Activated CD8-positive, alpha-beta T cell treated with anti-CD3 and anti-CD28 coated beads, Interleukin-2, amount 10 ng/mL, durations not matched to agents 7 days and 5 days (primary cell): ENCODE measurements at regions not wholly inside any gene's neighbourhood (a gene's known extent, or its start where the extent isn't known, plus 50 kb on each side); places are given as distances from the start of the nearest gene placed in this dataset.
"Not testable (repeated sequence)": the region's sequence is repeated elsewhere in the genome, so short reads cannot be mapped to it uniquely, and the experiment has no call there.

Source experiments
- ATAC-seq: fragments of 150-1000 bp; cut with Tn5 transposase; one replicate; pipeline ENCODE4 v1.10.0; 2021; ENCODE audit warnings: moderate library complexity
- CTCF ChIA-PET: fragments of 350-600 bp; sonication (Branson Sonifier 250); formaldehyde crosslinking; loops from one replicate; lab custom pipeline; 2021; ENCODE audit warnings: antibody characterized with exemption; lab: Charles Lee
- POLR2A ChIA-PET: fragments of 350-600 bp; sonication (Branson Sonifier 250); formaldehyde crosslinking; loops from one replicate; lab custom pipeline; 2021; ENCODE audit warnings: antibody characterized with exemption; lab: Charles Lee
- DNase-seq: peaks from one replicate; pipeline ENCODE4 v3.0.0-alpha.2; 2020
- H3K27ac Mint-ChIP-seq: one replicate; pipeline ENCODE4 v1.8.0; 2021; ENCODE audit warnings: mild to moderate bottlenecking, mixed read lengths
- H3K27me3 Mint-ChIP-seq: one replicate; pipeline ENCODE4 v1.8.0; 2021; ENCODE audit warnings: low read depth, mixed read lengths
- H3K36me3 Mint-ChIP-seq: one replicate; pipeline ENCODE4 v1.8.0; 2021; ENCODE audit warnings: low read depth, mixed read lengths
- H3K4me1 Mint-ChIP-seq: one replicate; pipeline ENCODE4 v1.8.0; 2021; ENCODE audit warnings: low read depth, mixed read lengths
- H3K4me3 Mint-ChIP-seq: one replicate; pipeline ENCODE4 v1.8.0; 2021; ENCODE audit warnings: mild to moderate bottlenecking, mixed read lengths
- H3K9me3 Mint-ChIP-seq: one replicate; pipeline ENCODE4 v1.8.0; 2022; ENCODE audit warnings: mixed read lengths; ENCODE audit not compliant: insufficient read depth

DNA sequence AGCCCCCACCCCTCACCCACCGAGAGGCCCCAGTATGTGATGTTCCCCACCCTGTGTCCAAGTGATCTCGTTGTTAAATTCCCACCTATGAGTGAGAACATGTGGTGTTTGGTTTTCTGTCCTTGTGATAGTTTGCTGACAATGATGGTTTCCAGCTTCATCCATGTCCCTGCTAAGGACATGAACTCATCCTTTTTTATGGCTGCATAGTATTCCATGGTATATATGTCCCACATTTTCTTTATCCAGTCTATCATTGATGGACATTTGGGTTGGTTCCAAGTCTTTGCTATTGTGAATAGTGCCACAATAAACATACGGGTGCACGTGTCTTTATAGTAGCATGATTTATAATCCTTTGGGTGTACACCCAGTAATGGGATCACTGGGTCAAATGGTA is 79.2 kb downstream of the PXDC1 start:
- H3K36me3 Mint-ChIP-seq, ATAC-seq, H3K4me3 Mint-ChIP-seq, H3K4me1 Mint-ChIP-seq, POLR2A ChIA-PET, H3K27ac Mint-ChIP-seq, H3K27me3 Mint-ChIP-seq, DNase-seq, H3K9me3 Mint-ChIP-seq, CTCF ChIA-PET: not testable (repeated sequence)

DNA sequence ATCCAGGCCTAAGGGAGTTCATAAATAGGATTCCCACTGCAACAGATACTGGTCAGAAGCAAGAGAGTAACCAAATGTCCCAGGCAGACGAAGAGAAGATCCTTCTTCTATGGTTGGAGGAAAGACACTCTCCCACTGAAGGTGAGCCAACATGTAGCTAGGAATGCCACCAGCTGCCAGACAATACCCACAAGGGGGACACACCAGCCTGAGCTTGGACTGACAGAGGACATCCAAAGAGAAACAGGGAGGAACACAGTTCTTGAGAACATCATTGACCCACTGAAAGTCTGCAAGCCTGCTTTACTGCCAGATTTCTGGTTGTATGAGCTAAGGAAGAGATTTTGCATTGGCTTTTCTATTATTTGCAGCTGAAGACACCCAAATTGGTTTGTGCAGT is 80.1 kb downstream of the PXDC1 start:
- Mint-ChIP-seq H3K27ac (no peak overlapping the region), H3K9me3 (no peaks in the 10 kb centered on the region), H3K4me1 (no peaks in the 10 kb centered on the region), H3K36me3 (no peaks in the 10 kb centered on the region), H3K4me3 (no peak overlapping the region), H3K27me3 (peaks cover 7% of the 10 kb centered on the region)
- ChIA-PET POLR2A (no interaction called here), CTCF (no interaction called here)
- ATAC-seq = no peak
- no peak for DNase-seq

- ChIA-PET POLR2A (no interaction called here), CTCF (no interaction called here)
- H3K4me1 Mint-ChIP-seq = no peaks in the 10 kb centered on the region
- DNase-seq = no peak
- H3K36me3 Mint-ChIP-seq = no peaks in the 10 kb centered on the region
- H3K9me3 Mint-ChIP-seq = no peaks in the 10 kb centered on the region
- H3K4me3 Mint-ChIP-seq = no peak overlapping the region
- H3K27me3 Mint-ChIP-seq = peaks cover 4% of the 10 kb centered on the region
- H3K27ac Mint-ChIP-seq = no peak overlapping the region
- ATAC-seq = no peak
Measured at GRCh38 chr6:3670356-3670755, 81.2 kb downstream of the PXDC1 start.

- Mint-ChIP-seq H3K4me1 (no peaks in the 10 kb centered on the region), H3K4me3 (no peak overlapping the region), H3K9me3 (no peaks in the 10 kb centered on the region), H3K36me3 (no peaks in the 10 kb centered on the region), H3K27ac (no peak overlapping the region), H3K27me3 (peaks cover 4% of the 10 kb centered on the region)
- CTCF ChIA-PET = no interaction called here
- no peak for DNase-seq
- POLR2A ChIA-PET = no interaction called here
- ATAC-seq = no peak
Measured at GRCh38 chr6:3669916-3670315, 81.6 kb downstream of the PXDC1 start.

GRCh38 chr6:3665608-3666007 is 85.9 kb downstream of the PXDC1 start:
- DNase-seq (no peak), ATAC-seq (no peak)
- no peak overlapping the region for H3K27ac Mint-ChIP-seq
- no peaks in the 10 kb centered on the region for H3K4me1 Mint-ChIP-seq
- no peak overlapping the region for H3K4me3 Mint-ChIP-seq
- CTCF ChIA-PET = no interaction called here
- no peaks in the 10 kb centered on the region for H3K9me3 Mint-ChIP-seq
- peaks cover 4% of the 10 kb centered on the region for H3K27me3 Mint-ChIP-seq
- H3K36me3 Mint-ChIP-seq = no peaks in the 10 kb centered on the region
- POLR2A ChIA-PET = no interaction called here

- no peaks in the 10 kb centered on the region for H3K36me3 Mint-ChIP-seq
- ChIA-PET POLR2A (no interaction called here), CTCF (no interaction called here)
- H3K27me3 Mint-ChIP-seq = peaks cover 4% of the 10 kb centered on the region
- ATAC-seq (no peak), DNase-seq (no peak)
- H3K4me3 Mint-ChIP-seq = no peak overlapping the region
- no peaks in the 10 kb centered on the region for H3K9me3 Mint-ChIP-seq
- H3K27ac Mint-ChIP-seq = no peak overlapping the region
- no peaks in the 10 kb centered on the region for H3K4me1 Mint-ChIP-seq
Measured at GRCh38 chr6:3664625-3665041, 86.9 kb downstream of the PXDC1 start.

- no peak for DNase-seq
- ChIA-PET CTCF (no interaction called here), POLR2A (no interaction called here)
- H3K9me3 Mint-ChIP-seq = no peaks in the 10 kb centered on the region
- no peak overlapping the region for H3K4me3 Mint-ChIP-seq
- H3K27me3 Mint-ChIP-seq = peaks cover 4% of the 10 kb centered on the region
- no peaks in the 10 kb centered on the region for H3K36me3 Mint-ChIP-seq
- ATAC-seq = no peak
- H3K4me1 Mint-ChIP-seq = no peaks in the 10 kb centered on the region
- H3K27ac Mint-ChIP-seq = no peak overlapping the region
Measured at GRCh38 chr6:3663811-3664210, 87.7 kb downstream of the PXDC1 start.

DNA sequence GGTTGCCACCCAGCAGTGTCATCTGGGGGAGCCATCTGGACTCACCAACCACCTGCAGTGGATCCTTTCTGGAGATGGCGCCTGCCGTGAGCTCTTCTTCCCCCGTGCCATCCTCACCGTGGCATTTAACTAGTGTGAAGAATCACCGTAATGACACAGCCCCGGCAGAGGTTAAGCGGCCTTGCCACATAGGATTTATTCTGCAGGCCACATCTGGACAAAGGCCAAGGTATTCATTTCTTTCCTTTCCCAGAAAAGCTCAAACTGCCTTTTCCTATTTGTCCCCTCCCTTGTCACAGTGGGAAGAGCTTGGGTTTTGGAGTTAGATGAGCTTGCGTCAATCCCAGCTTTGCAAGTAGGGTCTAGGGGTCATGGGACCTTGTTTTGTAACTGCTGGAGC is 88.4 kb downstream of the PXDC1 start:
- POLR2A ChIA-PET = interaction anchor here (0.6 kb wide), 1 partner anchor 49 kb away, joined by 3 read pairs; no protein-coding TSS in a partner anchor
- CTCF ChIA-PET = interaction anchor here (0.5 kb wide), 1 partner anchor 36 kb away, joined by 3 read pairs; no protein-coding TSS in a partner anchor
- DNase-seq = no peak

GRCh38 chr6:3661390-3661789 is 90.1 kb downstream of the PXDC1 start:
- no peak for ATAC-seq
- POLR2A ChIA-PET = interaction anchor here (0.7 kb wide), 1 partner anchor 17 kb away, joined by 3 read pairs; no protein-coding TSS in a partner anchor
- no peaks in the 10 kb centered on the region for H3K36me3 Mint-ChIP-seq
- H3K27ac Mint-ChIP-seq = no peak overlapping the region
- no peaks in the 10 kb centered on the region for H3K9me3 Mint-ChIP-seq
- no peak for DNase-seq
- no peaks in the 10 kb centered on the region for H3K4me1 Mint-ChIP-seq
- CTCF ChIA-PET = no interaction called here
- no peaks in the 10 kb centered on the region for H3K27me3 Mint-ChIP-seq
- no peak overlapping the region for H3K4me3 Mint-ChIP-seq

More for the DNA sequence above, 88.4 kb downstream of the PXDC1 start:
- Mint-ChIP-seq H3K27ac (no peak overlapping the region), H3K9me3 (no peaks in the 10 kb centered on the region), H3K4me1 (no peaks in the 10 kb centered on the region), H3K36me3 (no peaks in the 10 kb centered on the region), H3K27me3 (peaks cover 4% of the 10 kb centered on the region), H3K4me3 (no peak overlapping the region)
- no peak for ATAC-seq

DNA sequence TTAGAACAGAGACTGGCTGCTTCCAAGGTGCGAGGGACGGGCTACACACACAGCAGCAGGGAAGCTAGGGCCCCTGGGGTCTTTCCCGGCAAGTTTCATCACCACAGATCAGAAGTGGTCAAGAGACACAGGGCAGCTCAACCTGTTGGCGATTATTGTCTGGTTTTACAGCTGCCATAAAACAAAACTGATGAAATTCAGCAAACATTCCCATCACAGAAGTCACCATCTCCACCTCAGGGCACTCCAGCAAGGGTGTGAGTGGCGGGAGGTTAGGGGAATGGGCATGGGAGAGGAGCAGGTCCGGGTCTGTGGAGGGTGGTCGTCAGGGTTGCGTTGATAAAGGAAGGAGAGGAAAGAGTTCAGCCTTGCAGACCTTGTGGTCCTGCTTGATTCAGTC is 91.0 kb downstream of the PXDC1 start:
- ChIA-PET POLR2A (no interaction called here), CTCF (interaction anchor here (1.3 kb wide), 1 partner anchor 8 kb away, joined by 3 read pairs; no protein-coding TSS in a partner anchor)
- no peaks in the 10 kb centered on the region for H3K9me3 Mint-ChIP-seq
- no peak overlapping the region for H3K27ac Mint-ChIP-seq
- no peaks in the 10 kb centered on the region for H3K27me3 Mint-ChIP-seq
- H3K36me3 Mint-ChIP-seq = no peaks in the 10 kb centered on the region
- DNase-seq = no peak
- no peak for ATAC-seq
- no peak overlapping the region for H3K4me3 Mint-ChIP-seq
- H3K4me1 Mint-ChIP-seq = no peaks in the 10 kb centered on the region

- no peak for ATAC-seq
- DNase-seq = no peak
- ChIA-PET CTCF (interaction anchor here (1.3 kb wide), 1 partner anchor 8 kb away, joined by 3 read pairs; no protein-coding TSS in a partner anchor), POLR2A (interaction anchor here (0.6 kb wide), 1 partner anchor 416 kb away, joined by 3 read pairs; no protein-coding TSS in a partner anchor)
- Mint-ChIP-seq H3K4me1 (no peaks in the 10 kb centered on the region), H3K4me3 (no peak overlapping the region), H3K9me3 (no peaks in the 10 kb centered on the region), H3K27me3 (no peaks in the 10 kb centered on the region), H3K36me3 (no peaks in the 10 kb centered on the region), H3K27ac (no peak overlapping the region)
Measured at GRCh38 chr6:3659748-3660147, 91.8 kb downstream of the PXDC1 start.

DNA sequence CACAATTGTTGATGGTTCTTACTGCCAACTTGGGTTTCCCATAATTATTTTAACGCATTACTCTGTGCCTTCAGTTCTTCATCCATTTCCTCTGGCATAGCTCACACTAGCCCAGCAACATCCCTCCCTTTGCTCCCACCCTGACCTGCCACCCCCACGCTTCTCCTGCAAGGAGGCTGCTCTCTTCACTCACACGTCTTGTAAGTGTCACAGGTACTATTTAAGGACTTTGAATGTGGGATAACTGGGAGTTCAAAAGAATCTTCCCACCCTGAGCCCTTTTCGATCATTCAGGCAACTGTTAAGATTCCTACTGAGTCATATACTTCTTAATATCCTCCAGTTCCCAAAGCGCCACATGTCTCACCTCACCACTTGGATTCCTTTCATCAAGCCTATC is 95.4 kb downstream of the PXDC1 start:
- DNase-seq = no peak
- no peak overlapping the region for H3K4me3 Mint-ChIP-seq
- ChIA-PET POLR2A (no interaction called here), CTCF (no interaction called here)
- H3K9me3 Mint-ChIP-seq = no peaks in the 10 kb centered on the region
- H3K27ac Mint-ChIP-seq = no peak overlapping the region
- H3K4me1 Mint-ChIP-seq = no peaks in the 10 kb centered on the region
- no peak for ATAC-seq
- no peaks in the 10 kb centered on the region for H3K36me3 Mint-ChIP-seq
- no peaks in the 10 kb centered on the region for H3K27me3 Mint-ChIP-seq

DNA sequence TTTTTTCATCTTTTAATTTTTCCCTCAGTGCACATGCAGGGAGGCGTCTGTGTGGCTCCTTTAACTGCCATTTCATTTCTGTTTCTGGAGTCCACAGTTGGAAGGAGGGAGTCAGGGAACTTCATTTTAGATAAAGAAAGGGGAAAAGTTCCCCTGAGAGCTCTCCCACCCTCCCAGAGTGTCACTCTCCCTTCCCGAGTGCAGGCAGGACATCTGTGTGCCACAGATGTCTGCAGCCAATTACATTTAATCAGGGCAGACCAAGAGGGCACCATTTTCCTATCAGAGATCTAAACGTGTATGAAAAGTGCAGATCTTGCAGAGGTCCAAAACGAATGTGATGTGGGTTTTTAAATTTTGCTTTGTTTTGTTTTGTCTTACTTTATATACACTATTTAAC is 96.6 kb downstream of the PXDC1 start:
- ChIA-PET POLR2A (no interaction called here), CTCF (interaction anchor here (0.7 kb wide), 1 partner anchor 221 kb away, joined by 3 read pairs; no protein-coding TSS in a partner anchor)
- Mint-ChIP-seq H3K9me3 (no peaks in the 10 kb centered on the region), H3K4me1 (no peaks in the 10 kb centered on the region), H3K36me3 (no peaks in the 10 kb centered on the region), H3K4me3 (no peak overlapping the region), H3K27ac (no peak overlapping the region), H3K27me3 (no peaks in the 10 kb centered on the region)
- DNase-seq = no peak
- ATAC-seq = no peak
